T-helper 1 cell (primary cell): ENCODE measurements at regions not wholly inside any gene's neighbourhood (a gene's known extent, or its start where the extent isn't known, plus 50 kb on each side); places are given as distances from the start of the nearest gene placed in this dataset.

Source experiments
- DNase-seq, 5 donors: peaks; one replicate each; pipeline ENCODE4 v3.0.0-alpha.2; 2012 to 2020

GRCh38 chr7:97639036-97639435, 92.8 kb upstream of the TAC1 start:
- DNase-seq = no peak

GRCh38 chr7:97659363-97660045, 72.4 kb upstream of the TAC1 start:
- no peak for DNase-seq

- DNase-seq = no peak
Measured at GRCh38 chr7:97667359-97667758, 64.5 kb upstream of the TAC1 start.

GRCh38 chr7:97671571-97671970, 60.3 kb upstream of the TAC1 start:
- no peak for DNase-seq

- no peak for DNase-seq
Measured at GRCh38 chr7:97680622-97681021, 51.3 kb upstream of the TAC1 start.
